HEK293T (cell line): ENCODE measurements at regions not wholly inside any gene's neighbourhood (a gene's known extent, or its start where the extent isn't known, plus 50 kb on each side); places are given as distances from the start of the nearest gene placed in this dataset.

Experiments
- CTCF ChIA-PET: fragments of 350-600 bp; formaldehyde crosslinking; extraction: SDS; loops from one replicate; lab custom pipeline; 2021; ENCODE audit warnings: antibody characterized with exemption, inconsistent platforms; lab: Yijun Ruan, JAX
- POLR2A ChIA-PET: fragments of 350-600 bp; formaldehyde crosslinking; extraction: SDS; loops from one replicate; lab custom pipeline; 2020; ENCODE audit warnings: antibody characterized with exemption, inconsistent platforms; lab: Yijun Ruan, JAX
- DNase-seq: peaks from one replicate; pipeline ENCODE4 v3.0.0; 2012; ENCODE audit warnings: mixed read lengths; ENCODE audit errors: extremely low spot score
- ARNT ChIP-seq: fragments of 450-650 bp; IDR thresholded peaks from 2 replicates; pipeline ENCODE4 v1.6.1; 2017; ENCODE audit warnings: mild to moderate bottlenecking
- BHLHE40 ChIP-seq: fragments of 450-650 bp; IDR thresholded peaks from 2 replicates; pipeline ENCODE4 v1.6.1; 2016; ENCODE audit warnings: mild to moderate bottlenecking, moderate library complexity, borderline replicate concordance
- CTBP1 ChIP-seq: fragments of 450-650 bp; IDR thresholded peaks from 2 replicates; pipeline ENCODE4 v1.6.1; 2016; ENCODE audit warnings: borderline replicate concordance
- ELF4 ChIP-seq: fragments of 450-650 bp; IDR thresholded peaks from 2 replicates; pipeline ENCODE4 v1.6.1; 2017; ENCODE audit warnings: antibody characterized with exemption
- FOXA1 ChIP-seq: fragments of 450-650 bp; IDR thresholded peaks from 2 replicates; pipeline ENCODE4 v1.6.1; 2016; ENCODE audit warnings: mild to moderate bottlenecking
- FOXK2 ChIP-seq: fragments of 450-650 bp; IDR thresholded peaks from 2 replicates; pipeline ENCODE4 v1.6.1; 2016; ENCODE audit warnings: mild to moderate bottlenecking
- FOXM1 ChIP-seq: fragments of 450-650 bp; IDR thresholded peaks from 2 replicates; pipeline ENCODE4 v1.6.1; 2017; ENCODE audit warnings: mild to moderate bottlenecking, borderline replicate concordance
- HDGF ChIP-seq: fragments of 450-650 bp; IDR thresholded peaks from 2 replicates; pipeline ENCODE4 v1.6.1; 2017; ENCODE audit warnings: antibody characterized with exemption, borderline replicate concordance
- L3MBTL2 ChIP-seq: fragments of 450-650 bp; conservative IDR thresholded peaks from 2 replicates; pipeline ENCODE4 v1.6.1; 2016; ENCODE audit warnings: mild to moderate bottlenecking
- LEF1 ChIP-seq: fragments of 450-650 bp; IDR thresholded peaks from 2 replicates; pipeline ENCODE4 v1.6.1; 2017; ENCODE audit warnings: mild to moderate bottlenecking, borderline replicate concordance
- NFRKB ChIP-seq: fragments of 450-650 bp; IDR thresholded peaks from 2 replicates; pipeline ENCODE4 v1.6.1; 2016; ENCODE audit warnings: mild to moderate bottlenecking, moderate library complexity
- PKNOX1 ChIP-seq: fragments of 450-650 bp; IDR thresholded peaks from 2 replicates; pipeline ENCODE4 v1.6.1; 2016
- SP1 ChIP-seq: fragments of 450-650 bp; IDR thresholded peaks from 2 replicates; pipeline ENCODE4 v1.6.1; 2017
- SUZ12 ChIP-seq: fragments of 450-650 bp; IDR thresholded peaks from 2 replicates; pipeline ENCODE4 v1.6.1; 2016; ENCODE audit warnings: mild to moderate bottlenecking
- TARDBP ChIP-seq: fragments of 450-650 bp; IDR thresholded peaks from 2 replicates; pipeline ENCODE4 v1.6.1; 2016
- ZNF384 ChIP-seq: fragments of 450-650 bp; IDR thresholded peaks from 2 replicates; pipeline ENCODE4 v1.6.1; 2016

- POLR2A ChIA-PET = no interaction called here
- TF ChIP-seq SP1 (no peak), LEF1 (no peak), FOXA1 (no peak), ZNF384 (no peak), SUZ12 (no peak), HDGF (no peak), ARNT (no peak), BHLHE40 (no peak), CTBP1 (no peak), PKNOX1 (no peak), FOXK2 (no peak), ELF4 (no peak), FOXM1 (no peak)
- CTCF ChIA-PET = no interaction called here
- no peak for DNase-seq
These were observed 183.2 kb downstream of the CXCL12 start for GRCh38 chr10:44201656-44202055.

GRCh38 chr10:44201011-44201410 is 183.9 kb downstream of the CXCL12 start:
- no peak for DNase-seq
- TF ChIP-seq CTBP1 (no peak), ELF4 (no peak), ZNF384 (no peak), NFRKB (no peak), SP1 (no peak)
- ChIA-PET CTCF (no interaction called here), POLR2A (no interaction called here)

- ChIA-PET CTCF (no interaction called here), POLR2A (no interaction called here)
- no peak for TF ChIP-seq HDGF
- no peak for TF ChIP-seq PKNOX1
- no peak for TF ChIP-seq ZNF384
- TF ChIP-seq SP1 = no peak
- no peak for DNase-seq
These were observed 184.8 kb downstream of the CXCL12 start for GRCh38 chr10:44199991-44200655.

- CTCF ChIA-PET = no interaction called here
- DNase-seq = no peak
- no peak for TF ChIP-seq PKNOX1
- no peak for TF ChIP-seq BHLHE40
- no peak for TF ChIP-seq LEF1
- TF ChIP-seq SP1 = no peak
- TF ChIP-seq ZNF384 = no peak
- TF ChIP-seq L3MBTL2 = no peak
- TF ChIP-seq NFRKB = no peak
- TF ChIP-seq SUZ12 = no peak
- TF ChIP-seq FOXA1 = no peak
- no peak for TF ChIP-seq CTBP1
- no peak for TF ChIP-seq HDGF
- TF ChIP-seq ELF4 = no peak
- TF ChIP-seq TARDBP = no peak
- POLR2A ChIA-PET = no interaction called here
These were observed 185.6 kb downstream of the CXCL12 start for GRCh38 chr10:44199267-44199666.

GRCh38 chr10:44198780-44199097 is 186.2 kb downstream of the CXCL12 start:
- ChIA-PET CTCF (no interaction called here), POLR2A (no interaction called here)
- TF ChIP-seq SUZ12 = no peak
- no peak for TF ChIP-seq L3MBTL2
- no peak for TF ChIP-seq FOXK2
- TF ChIP-seq HDGF = no peak
- no peak for TF ChIP-seq ZNF384
- no peak for TF ChIP-seq ARNT
- TF ChIP-seq FOXA1 = no peak
- TF ChIP-seq CTBP1 = no peak
- no peak for TF ChIP-seq FOXM1
- no peak for TF ChIP-seq LEF1
- no peak for TF ChIP-seq TARDBP
- no peak for TF ChIP-seq ELF4
- no peak for TF ChIP-seq NFRKB
- no peak for TF ChIP-seq BHLHE40
- no peak for TF ChIP-seq SP1
- DNase-seq = no peak

GRCh38 chr10:44198096-44198779 is 186.7 kb downstream of the CXCL12 start:
- TF ChIP-seq PKNOX1 (no peak), TARDBP (no peak)
- CTCF ChIA-PET = no interaction called here
- no peak for DNase-seq
- POLR2A ChIA-PET = no interaction called here
